HG03558 (cell line): ENCODE measurements at regions not wholly inside any gene's neighbourhood (a gene's known extent, or its start where the extent isn't known, plus 50 kb on each side); places are given as distances from the start of the nearest gene placed in this dataset.

Experiments
- ATAC-seq: cut with Tn5 transposase; IDR thresholded peaks from one replicate; pipeline ENCODE4 v1.9.1; 2021; ENCODE audit warnings: moderate number of reproducible peaks; ENCODE audit not compliant: unreplicated experiment; ENCODE audit errors: extremely low read depth

GRCh38 chr2:39532933-39533332 is 95.8 kb upstream of the MAP4K3 start:
- no peak for ATAC-seq

DNA sequence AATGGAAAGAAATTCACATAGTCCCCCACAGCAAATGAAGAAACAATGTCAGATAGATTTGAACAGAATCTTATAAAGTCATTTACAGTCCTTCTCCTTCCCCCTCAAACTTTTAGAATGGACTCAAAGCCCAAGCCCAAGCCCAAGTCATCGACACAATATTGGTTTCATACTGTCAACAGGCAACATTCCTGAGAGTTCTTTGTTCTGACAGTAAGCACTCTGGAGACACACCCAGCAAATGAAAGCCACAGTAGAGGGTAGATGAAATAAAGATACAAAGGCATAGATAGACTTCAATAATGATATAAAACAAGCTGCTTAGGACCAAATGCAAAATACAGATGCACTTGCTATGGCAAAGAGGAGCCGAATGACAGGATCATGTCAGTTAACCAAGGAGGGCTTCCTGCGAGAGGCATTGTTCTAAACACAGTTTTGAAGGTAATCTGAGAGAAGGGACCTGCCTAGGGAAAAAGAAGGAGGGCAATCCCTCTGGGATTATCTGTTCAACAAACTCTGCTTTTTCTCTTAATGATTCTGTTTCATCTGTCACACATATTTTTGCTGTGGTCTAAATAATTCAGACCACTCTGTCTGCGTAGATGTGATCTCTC is 97.1 kb upstream of the MAP4K3 start:
- ATAC-seq: no peak

DNA sequence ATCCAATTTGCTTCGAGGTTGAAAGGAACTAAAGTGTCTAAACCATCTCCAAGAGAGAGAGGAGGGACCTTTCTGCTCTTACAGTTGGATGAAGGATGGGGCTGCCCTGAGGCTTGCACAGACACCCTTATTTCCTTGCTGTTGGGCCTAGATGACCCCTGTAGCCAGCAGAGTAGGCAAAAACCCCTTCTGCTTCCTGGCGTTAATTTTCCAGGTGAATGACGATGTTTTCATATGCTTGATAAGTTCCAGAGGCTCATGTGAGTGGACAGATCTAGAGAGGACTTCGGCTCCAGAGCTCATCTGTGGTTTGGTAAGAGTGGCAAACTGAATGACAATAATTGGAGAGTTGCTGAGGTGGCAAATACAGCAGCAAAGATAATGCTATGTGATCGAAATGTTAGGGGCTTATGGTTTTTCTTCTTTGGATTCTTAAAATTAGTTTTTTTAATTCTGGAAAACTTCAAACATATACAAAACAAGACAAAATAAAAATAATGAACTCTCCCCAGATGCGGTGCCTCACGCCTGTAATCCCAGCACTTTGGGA is 98.6 kb upstream of the MAP4K3 start:
- no peak for ATAC-seq

- ATAC-seq: no peak
These were observed 100.1 kb upstream of the MAP4K3 start for GRCh38 chr2:39537150-39537549.

DNA sequence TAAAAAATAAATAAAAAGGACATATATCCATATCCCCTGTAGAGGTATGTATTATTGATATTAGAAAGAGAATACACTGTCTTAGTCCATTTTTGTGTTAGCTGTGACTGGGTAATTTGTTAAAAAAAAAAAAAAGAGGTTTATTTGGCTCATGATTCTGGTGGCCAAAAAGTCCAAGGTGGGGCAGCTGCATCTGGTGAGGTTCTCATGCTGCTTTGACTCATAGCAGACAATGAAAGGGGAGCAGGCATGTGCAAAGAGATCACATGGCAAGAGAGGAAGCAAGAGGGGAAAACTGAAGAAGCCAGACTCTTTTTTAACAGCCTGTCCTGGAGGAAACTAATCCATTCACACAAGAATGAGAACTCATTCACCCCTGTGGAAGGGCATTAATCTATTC is 101.6 kb upstream of the MAP4K3 start:
- no peak for ATAC-seq

DNA sequence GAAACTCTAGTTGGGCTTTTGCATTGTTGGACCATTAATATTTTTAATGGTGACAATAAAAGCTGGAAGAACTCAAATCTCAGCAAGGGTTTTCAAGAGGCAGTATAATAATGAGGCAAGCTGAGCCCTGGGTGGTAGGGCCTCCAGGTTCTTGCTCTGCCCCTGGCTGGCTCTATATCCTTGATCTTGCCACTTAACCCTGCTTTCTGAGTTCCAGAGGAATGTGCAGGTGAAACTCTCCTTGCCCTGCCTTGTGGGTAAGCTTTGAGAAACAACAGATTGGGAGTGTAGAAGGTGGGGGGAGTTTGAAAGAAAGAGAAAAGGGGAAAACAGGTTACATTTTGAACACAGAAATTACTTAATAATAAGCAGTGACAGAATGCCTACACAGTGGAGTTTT is 103.3 kb upstream of the MAP4K3 start:
- no peak for ATAC-seq

GRCh38 chr2:39541011-39541930 is 104.2 kb upstream of the MAP4K3 start:
- ATAC-seq: no peak

- ATAC-seq: no peak
These were observed 105.4 kb upstream of the MAP4K3 start for GRCh38 chr2:39542523-39542922.

DNA sequence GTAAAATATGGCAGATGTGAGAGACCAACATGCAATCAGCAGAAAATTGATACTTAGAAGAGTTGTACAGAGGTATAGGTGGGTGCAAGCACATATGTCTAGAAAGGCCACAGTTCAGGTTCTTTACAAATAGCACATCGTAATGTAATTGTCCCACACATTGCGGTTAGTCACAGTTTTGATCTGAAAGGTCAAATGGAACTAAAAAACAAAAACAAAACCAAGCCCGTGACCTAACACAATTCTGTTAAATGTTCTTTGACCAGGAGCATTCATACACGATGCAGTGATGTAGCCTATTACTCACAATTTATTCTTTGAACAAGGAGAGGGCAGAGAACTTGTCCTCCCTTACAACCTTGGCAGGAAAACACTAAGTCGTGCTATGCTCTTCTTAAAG is 108.9 kb upstream of the MAP4K3 start:
- no peak for ATAC-seq

GRCh38 chr2:39546409-39546808 is 109.3 kb upstream of the MAP4K3 start:
- no peak for ATAC-seq

- no peak for ATAC-seq
These were observed 109.9 kb upstream of the MAP4K3 start for GRCh38 chr2:39546937-39547336.

DNA sequence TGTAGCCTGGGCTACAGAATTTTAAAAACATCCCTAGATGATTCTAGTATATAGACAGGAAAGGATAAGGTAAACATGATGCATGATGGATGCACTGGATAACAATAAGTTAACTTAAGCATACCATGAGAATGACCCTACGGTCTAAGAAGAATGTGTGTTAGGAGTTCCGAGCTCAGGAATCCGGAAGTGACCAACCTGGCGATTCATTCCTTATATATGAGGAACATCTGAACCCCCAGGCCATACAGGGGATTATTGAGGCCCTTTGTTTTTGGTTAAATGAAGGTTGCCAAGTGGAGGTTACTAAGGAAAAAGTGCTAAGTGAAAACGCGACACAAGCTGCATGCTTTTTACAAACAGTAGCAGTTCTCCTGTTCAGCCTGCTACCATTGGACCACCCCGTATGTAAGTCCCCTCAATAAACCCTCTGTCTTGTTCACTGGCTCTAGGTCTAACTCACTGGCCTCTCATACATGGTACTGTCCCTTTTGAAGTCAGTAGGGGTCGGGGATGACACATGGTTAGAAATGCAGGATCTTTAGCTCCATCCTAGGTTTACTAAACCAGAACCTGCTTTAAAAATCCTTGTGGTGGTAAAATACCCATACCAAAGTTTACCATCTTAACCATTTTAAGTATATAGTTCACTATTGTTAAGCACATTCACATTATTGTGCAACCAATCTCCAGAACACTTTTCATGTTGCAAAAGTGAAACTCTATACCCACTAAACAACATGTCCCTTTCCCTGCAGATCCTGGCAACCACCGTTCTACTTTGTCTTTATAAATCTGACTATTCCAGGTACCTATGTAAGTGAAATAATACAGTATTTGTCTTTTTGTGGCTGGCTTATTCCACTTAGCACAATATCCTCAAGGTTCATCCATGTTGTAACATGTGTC is 111.0 kb upstream of the MAP4K3 start:
- no peak for ATAC-seq

GRCh38 chr2:39549000-39549399 is 111.9 kb upstream of the MAP4K3 start:
- no peak for ATAC-seq

GRCh38 chr2:39549718-39550464 is 112.8 kb upstream of the MAP4K3 start:
- no peak for ATAC-seq

DNA sequence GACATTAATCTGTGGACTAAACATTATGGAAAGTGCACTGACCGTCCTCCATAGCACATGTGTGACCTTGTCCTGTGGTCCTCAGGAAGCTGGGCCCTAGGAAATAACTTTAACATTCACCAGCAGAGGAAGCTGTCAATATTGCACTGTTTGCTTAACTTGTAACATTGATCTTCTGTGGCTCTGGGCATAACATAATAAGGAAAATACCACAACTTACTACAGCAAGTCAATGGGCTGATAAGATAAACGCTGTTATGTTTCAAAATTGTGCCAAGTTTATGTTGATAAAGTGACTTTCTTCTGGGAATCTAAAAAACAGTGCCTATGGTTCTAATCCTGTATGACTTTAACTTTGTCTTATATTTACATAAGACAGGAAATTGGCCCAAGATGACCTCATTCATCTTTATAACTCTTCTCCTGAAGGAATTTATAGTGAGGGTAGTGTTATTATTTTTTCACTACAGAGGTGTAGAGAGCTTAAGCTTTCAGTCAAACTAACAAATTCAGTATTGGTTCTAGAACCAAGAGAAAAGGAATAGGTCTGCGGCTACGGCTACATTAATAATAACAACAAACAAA is 113.7 kb upstream of the MAP4K3 start:
- no peak for ATAC-seq

GRCh38 chr2:39558906-39559305 is 106.8 kb upstream of the TMEM178A start:
- no peak for ATAC-seq

DNA sequence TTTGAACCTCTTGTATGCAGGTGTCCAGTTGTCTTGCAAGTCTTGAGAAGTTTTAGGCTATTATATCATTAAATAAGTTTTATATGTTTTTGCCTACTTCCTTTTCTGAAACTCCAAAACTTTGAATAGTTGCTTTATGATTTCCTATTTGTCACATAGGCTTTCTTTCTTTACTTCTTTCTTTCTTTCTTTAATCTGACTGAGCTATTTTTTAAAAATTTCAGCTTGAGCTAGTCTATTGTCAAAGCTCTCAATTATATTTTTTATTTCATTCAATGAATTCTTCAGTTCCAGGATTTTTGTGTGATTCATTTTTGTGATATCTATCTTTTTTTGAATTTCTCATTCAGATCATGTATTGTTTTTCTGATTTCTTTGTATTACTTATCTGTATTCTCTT is 102.1 kb upstream of the TMEM178A start:
- no peak for ATAC-seq

DNA sequence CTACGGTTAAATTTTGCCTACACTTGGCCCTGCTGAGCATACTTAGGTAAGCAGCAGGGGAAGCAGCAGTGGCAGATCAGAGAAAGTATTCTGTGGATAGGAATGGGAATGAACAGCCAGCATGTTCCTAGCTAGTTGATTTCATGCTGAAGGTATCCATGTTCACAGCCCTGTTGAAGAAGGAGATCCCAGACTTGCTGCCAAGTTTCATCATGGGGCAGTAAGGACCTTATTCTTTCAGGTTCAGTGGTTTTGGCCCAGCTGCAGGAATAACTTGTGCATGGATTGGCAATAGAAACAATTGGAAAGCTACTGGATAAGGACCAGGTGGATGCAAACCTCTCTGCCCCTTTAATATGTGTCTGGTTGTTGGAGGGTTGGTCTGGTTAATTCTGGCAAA is 98.2 kb upstream of the TMEM178A start:
- no peak for ATAC-seq

DNA sequence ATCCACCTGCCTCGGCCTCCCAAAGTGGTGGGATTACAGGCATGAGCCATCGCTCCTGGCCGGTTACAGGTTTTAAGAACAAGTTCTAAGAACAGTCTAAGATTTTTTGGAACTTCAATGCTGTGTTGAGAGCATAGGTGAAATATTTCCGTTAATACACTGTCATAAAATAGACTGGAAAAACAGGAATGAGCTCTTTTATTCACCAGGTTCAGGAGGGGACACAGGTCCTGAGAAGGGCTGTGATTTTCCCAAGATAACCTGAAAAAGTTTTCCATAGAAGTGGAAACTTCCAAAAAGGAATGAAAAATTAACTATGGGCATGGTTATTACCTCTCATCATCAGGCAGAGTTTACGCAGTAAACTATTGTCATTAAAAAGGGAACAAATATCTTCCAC is 97.6 kb upstream of the TMEM178A start:
- no peak for ATAC-seq
